KOPT-K1 (cell line): ENCODE measurements at regions not wholly inside any gene's neighbourhood (a gene's known extent, or its start where the extent isn't known, plus 50 kb on each side); places are given as distances from the start of the nearest gene placed in this dataset.

ENCODE experiments used
- H3K27ac ChIP-seq: fragments of 200-600 bp; sonication (generic); 2 replicates; pipeline ENCODE4 v1.5.1; 2016; ENCODE audit warnings: antibody characterized with exemption, mild to moderate bottlenecking, low read depth, low read length; ENCODE audit not compliant: poor library complexity, severe bottlenecking
- H3K36me3 ChIP-seq: fragments of 200-600 bp; sonication (generic); 2 replicates; pipeline ENCODE4 v1.5.1; 2017; ENCODE audit warnings: antibody characterized with exemption, mild to moderate bottlenecking, low read length, moderate library complexity; ENCODE audit not compliant: insufficient read depth
- H3K9me3 ChIP-seq: fragments of 200-600 bp; sonication (generic); 2 replicates; pipeline ENCODE4 v1.5.1; 2017; ENCODE audit warnings: antibody characterized with exemption, low read length, mild to moderate bottlenecking; ENCODE audit not compliant: insufficient read depth, poor library complexity, severe bottlenecking

DNA sequence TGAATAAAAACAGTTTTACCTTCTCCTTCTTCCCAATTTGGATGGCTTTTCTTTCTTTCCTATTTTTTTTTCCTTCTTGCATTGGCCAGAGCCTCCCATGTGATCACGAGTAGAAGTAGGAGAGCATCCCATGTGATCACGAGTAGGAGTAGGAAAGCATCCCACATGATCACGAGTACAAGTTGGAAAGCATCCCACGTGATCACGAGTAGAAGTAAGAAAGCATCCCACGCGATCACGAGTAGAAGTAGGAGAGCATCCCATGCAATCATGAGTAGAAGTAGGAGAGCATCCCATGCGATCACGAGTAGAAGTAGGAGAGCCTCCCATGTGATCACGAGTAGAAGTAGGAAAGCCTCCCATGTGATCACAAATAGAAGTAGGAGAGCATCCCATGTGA is 218.6 kb downstream of the DLL1 start:
- H3K27ac ChIP-seq: no peak overlapping the region
- no peaks in the 10 kb centered on the region for H3K36me3 ChIP-seq
- peaks cover 18% of the 10 kb centered on the region for H3K9me3 ChIP-seq

DNA sequence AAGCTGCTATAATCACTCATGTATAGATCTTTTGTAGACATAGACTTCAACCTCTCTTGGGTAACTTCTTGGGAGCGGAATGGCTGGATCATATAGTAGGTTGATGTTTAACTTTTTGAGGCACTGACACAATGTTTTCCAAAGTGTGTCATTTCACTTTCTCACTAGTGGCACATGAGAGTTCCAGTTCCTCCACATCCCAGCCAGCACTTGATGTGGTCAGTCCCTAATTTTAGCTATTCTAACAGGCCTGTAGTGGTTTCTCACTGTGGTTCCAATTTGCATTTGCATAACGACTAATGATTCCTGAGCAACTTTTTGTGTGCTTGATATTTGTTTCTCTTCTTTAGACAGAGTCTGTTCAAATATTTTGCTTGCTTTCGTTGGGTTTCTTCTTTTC is 221.3 kb downstream of the DLL1 start:
- Histone ChIP-seq H3K27ac (no peak overlapping the region), H3K36me3 (no peaks in the 10 kb centered on the region), H3K9me3 (peaks cover 18% of the 10 kb centered on the region)

DNA sequence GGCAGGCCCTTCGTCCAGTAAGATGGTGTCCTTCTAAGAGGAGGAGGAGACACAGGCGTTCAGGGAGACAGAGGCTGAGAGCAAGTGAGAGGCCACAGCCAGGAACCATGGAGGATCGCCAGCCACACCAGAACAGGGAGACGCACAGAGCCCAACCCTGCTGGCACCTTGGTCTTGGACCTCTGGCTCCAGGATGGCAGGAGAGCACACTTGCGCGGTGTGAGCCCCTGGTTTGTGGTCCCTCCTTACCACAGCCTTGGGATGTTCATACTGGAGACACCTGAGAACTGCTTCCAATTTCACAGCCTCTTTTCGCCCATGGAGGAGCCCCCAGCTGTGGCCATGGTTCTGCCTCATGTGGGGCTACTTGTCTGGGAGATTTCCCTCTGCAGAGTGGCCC is 222.4 kb downstream of the DLL1 start:
- H3K9me3 ChIP-seq: peaks cover 13% of the 10 kb centered on the region

DNA sequence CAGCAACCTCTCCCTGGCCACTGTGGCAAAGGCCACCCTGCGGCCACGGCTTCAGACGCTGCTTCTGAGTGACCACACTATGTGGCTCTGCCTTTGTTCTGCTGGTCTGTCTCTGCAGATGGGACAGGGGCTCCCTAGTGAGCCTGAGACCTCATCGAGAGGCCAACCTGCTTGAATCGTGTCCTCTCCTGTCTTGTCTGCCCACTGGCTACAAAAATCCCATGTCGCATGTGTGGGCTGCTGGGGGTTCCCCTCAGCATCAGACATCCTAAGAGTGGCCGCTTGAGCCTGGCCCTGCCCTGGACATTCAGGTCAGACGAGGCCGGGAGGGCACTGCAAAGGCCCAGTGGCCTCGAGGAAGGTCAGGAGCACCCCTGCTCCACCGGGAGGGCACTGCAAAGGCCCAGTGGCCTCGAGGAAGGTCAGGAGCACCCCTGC is 222.9 kb downstream of the DLL1 start:
- Histone ChIP-seq H3K27ac (no peak overlapping the region), H3K9me3 (peaks cover 13% of the 10 kb centered on the region), H3K36me3 (no peaks in the 10 kb centered on the region)

More for the DNA sequence above, 222.4 kb downstream of the DLL1 start:
- Histone ChIP-seq H3K36me3 (no peaks in the 10 kb centered on the region), H3K27ac (no peak overlapping the region)

DNA sequence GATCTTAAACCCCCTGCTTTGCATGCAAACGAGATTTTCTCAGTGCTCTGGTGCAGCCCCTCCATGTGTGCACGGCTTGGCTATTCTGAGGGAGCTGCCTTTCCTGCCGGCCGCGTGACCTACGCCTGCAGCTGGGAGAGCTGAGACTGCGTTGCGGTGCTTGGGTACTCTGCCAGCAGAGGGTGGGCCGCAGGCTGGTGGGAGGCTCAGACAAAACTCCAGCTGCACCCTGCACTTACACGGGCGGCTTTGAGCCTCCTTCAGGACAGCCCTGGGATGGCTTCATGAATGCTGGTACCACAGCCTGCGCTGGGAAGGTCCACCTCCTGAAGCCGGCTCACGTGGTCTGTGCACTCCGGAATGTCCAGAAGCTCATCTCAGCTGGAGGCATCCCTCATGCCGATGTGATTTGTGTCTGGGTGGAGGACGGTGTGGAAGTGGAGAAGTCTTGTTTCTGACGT is 223.7 kb downstream of the DLL1 start:
- H3K9me3 ChIP-seq: peaks cover 13% of the 10 kb centered on the region
- H3K27ac ChIP-seq: no peak overlapping the region
- H3K36me3 ChIP-seq: no peaks in the 10 kb centered on the region

DNA sequence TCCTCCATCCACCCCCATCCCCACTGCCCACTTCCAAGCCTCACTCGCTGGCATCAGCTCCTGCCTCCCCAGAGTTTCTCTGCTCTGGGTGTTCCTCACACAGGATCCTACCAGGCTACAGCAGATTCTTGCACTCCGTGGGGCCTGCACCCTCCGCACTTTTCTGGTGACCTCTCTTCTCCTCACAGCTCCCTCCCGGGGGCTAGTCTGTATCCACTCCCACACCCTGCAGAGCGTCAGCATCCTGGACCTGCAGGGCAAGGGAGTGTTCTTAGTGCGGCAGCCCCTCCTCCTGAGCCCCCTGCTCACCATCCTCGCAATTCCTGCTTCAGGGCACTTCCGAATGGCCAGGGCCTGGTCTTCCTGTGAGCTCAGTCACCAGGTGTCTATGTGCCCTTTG is 224.2 kb downstream of the DLL1 start:
- Histone ChIP-seq H3K9me3 (peaks cover 13% of the 10 kb centered on the region), H3K27ac (no peak overlapping the region), H3K36me3 (no peaks in the 10 kb centered on the region)

DNA sequence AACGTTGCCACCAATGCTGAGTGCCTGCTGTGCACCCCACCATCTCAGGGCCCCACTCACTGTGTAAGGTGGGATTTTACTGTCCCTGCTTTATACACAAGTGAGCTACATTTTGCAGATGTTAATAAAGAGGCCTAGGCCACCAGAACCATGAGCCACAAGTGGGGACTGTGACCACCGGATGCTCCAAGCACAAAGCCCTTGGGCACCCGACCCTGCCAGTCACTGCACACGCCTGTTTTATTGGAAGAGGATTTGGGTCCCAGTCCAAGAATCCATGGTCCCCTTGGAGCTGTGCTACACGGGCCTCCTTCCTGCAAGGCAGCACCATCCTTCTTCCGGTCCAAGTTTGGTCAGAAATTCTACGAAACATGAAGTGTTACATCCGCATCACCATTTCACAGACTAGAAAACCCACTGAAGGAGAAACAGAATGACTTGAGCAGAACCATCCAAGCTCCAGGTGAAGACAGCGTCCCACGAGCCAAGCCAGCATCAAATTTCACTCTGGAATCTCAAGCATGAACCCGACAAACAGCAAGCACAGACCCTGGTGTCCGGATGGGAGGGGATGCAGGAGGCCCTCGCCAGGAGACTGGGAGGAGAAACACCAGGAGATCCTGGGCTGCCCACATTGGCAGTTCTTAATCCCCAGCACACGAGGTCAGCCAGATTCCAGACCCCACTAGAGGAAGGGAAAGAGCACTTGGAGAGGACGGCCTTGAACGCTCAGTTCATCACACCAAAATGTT is 226.9 kb downstream of the DLL1 start:
- Histone ChIP-seq H3K9me3 (peaks cover 3% of the 10 kb centered on the region), H3K27ac (no peak overlapping the region), H3K36me3 (no peaks in the 10 kb centered on the region)

DNA sequence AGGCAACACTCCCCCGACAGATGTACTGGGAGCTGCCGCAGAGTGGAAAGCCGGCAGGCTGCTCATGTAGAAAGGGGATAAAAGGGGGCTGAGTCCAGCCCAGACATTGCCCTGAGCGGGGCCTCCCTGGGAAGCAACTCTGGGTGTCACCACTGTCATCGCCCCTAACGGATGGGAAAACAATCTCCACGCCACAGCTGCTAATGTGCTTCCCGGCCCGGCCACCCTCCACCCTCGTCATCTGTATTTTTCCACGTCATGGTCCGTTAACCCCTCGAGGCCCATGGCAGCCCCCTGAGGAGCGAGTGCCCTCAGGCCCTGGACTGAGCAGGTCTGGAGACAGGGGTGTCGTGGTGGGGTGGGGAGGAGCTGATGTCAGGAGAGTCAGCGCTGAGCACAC is 227.4 kb downstream of the DLL1 start:
- Histone ChIP-seq H3K27ac (no peak overlapping the region), H3K9me3 (peaks cover under 1% of the 10 kb centered on the region), H3K36me3 (no peaks in the 10 kb centered on the region)

DNA sequence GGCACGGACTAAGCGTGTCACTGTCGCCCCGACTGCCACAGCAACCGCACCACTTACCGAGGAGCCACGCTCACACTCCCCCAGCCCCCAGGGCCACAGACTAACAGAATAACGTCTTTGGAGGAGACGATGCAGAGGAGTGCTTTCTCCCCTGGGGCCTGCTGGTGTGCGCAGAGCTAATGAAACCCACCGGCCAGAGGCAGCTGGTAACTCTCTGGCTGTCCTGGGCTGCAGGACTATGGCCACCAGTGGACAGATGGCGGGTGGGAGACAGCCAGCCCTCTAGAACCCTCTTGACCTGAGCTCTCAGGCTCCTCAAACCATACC is 228.0 kb downstream of the DLL1 start:
- Histone ChIP-seq H3K27ac (no peak overlapping the region), H3K9me3 (no peaks in the 10 kb centered on the region), H3K36me3 (no peaks in the 10 kb centered on the region)

DNA sequence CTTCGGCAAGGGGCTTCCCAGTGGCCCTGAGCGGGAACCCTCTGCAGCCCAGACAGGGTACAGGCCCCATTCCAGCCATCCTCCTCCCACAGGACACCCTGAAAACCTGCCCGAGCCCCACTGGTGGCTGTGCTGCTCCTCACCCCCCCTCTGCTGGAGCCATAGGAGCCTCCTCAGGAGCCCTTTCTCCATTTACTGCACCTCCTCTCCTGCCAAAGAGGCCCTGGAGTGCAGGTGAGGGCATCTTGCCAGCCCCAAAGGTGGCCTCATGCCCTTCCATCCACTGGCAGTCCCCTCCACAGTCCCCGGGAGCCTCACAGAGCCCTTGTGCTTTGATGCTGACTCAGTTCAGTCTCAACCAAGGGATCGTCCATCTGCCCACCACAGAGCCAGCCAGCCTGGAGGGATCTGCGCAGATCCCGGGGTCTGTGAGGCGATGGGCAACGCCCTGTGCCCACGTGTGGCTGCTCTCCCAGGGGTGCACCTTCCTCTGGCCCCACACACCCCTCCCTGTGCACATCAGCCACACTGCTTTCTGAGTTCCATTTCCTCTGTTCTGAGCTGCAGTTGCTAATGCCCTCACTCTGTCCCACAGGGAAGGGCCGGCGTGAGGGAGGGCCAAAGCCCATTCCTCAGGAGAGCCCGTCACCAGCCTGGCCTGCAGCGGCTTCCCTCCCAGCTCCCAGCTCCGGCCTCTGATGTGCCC is 228.5 kb downstream of the DLL1 start:
- H3K27ac ChIP-seq: no peak overlapping the region
- H3K36me3 ChIP-seq: no peaks in the 10 kb centered on the region
- no peaks in the 10 kb centered on the region for H3K9me3 ChIP-seq

DNA sequence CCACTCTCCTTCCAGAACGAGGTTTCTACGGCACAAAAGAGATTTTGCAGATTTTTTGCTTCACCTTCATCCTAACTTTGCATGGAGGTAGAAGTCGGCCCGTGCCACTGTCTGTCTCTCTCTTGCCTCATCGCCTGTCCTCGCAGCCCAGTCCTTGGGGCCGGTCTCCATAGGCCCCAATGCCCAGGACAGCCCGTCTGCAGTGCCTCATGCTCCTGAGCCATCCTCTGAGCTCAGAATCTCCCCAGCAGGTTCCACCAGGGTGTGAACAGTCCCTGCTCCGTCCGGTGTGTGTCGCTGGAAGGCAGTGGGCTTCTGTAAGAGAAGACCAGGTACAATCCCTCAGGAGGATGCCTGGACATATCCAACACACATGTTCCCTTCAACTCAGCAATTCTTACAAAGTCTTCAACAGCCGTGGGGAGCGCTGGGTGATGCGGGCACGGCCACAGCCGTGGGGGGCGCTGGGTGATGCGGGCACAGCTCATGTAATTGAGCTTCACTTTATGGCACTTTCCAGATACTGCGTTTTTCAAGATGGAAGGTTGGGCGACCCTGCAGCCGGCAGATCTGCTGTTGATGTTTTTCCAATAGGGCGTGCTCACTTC is 231.9 kb downstream of the DLL1 start:
- H3K9me3 ChIP-seq: no peaks in the 10 kb centered on the region

DNA sequence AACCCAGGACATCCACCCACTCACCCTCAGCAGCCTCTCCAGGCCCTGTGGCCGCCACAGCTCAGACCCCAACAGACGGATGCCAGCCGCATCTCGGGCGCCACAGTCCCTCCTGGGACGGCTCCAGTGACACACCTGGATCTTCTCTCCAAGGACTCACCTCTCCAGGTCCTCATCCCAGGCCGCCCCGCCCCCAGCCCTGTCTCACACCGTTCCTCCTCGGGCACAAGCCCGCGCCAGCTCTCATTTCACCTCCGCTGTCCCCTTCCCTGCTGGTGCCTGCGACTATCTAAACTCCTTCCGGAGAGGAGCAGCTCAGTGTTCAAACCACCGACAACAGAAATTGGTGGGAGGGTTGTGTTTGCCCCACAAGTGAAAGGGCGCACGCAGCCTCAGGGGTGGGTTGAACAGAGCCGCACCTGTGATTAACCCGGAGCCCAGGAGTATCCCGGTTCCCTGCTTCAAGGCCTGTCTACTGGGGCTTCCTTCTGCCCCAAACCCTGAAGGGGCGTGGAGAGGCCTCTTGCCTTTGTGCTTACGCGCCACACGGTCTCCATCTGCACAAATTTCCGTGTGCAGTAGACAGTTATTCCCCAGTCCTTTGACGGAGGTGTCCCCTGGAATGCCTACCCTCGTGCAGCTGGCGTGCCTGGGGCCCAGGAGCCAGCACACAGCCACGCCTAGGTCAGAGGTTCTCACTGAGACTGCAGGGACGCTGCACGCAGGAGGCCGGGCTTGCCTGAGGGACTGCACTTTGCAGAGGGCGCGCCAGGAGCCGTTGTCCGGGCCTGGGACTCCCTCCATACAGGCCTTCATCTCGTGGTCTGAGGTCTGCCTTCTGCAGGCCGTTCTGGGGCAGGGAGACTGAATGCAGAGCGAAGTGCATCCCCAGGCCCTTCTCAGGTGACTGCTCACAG is 232.7 kb downstream of the DLL1 start:
- no peaks in the 10 kb centered on the region for H3K36me3 ChIP-seq
- no peaks in the 10 kb centered on the region for H3K9me3 ChIP-seq
- no peak overlapping the region for H3K27ac ChIP-seq

More for the DNA sequence above, 231.9 kb downstream of the DLL1 start:
- H3K27ac ChIP-seq: no peak overlapping the region
- no peaks in the 10 kb centered on the region for H3K36me3 ChIP-seq

DNA sequence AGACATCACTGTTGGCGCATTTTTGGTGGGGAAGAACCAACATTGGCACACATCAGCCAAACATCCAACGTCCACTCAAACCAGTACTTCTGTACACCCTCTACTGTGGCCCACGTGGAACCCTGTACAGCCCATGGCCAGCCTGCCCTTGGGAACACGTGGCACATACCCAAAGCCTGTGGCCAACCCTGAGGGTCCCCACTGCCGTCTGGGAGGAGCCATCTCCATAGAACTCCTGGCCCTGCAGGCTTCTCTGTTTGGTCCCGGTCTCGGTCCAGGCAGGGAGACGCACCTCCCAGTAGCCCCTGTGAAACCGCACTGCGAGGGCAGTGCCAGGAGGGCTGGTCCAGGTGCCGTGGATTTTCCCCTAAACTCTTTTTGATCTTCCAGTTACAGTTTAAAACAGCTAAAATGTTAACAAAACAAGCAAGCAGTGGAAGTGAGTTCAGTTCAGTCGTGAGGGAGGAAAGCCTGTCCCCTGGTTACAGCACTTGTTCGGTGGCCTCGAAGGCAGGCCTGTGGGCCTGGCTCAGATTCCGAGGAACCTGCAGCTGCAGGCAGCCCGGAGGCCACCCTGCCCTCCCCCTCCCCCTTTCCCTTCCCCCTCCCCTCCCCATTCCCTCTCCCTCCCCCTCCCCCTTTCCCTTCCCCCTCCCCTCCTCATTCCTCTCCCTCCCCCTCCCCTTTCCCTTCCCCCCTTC is 233.7 kb downstream of the DLL1 start:
- no peaks in the 10 kb centered on the region for H3K9me3 ChIP-seq
- no peaks in the 10 kb centered on the region for H3K36me3 ChIP-seq
- H3K27ac ChIP-seq: no peak overlapping the region

DNA sequence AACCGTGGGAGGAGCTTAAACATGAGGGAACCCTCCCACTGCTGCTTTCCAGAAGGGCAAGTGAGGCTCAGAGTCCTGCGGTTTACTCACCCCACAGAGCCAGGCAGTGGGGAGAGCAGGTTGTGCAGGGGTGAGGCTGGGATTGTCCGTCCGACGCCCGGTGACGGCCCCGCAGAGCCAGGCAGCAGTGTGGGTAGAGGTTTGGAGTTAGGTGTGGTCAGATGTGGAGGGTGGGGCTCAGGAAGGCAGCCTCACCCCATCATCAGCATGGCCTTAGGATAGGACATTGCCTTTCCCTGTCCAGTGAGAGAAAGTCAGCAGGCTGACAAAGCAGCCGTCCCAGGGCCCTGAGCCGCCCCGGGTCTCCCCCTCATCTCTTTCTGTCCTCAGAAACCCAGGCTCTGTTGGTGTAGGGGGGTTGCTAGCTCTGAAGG is 234.6 kb downstream of the DLL1 start:
- no peaks in the 10 kb centered on the region for H3K36me3 ChIP-seq
- no peaks in the 10 kb centered on the region for H3K9me3 ChIP-seq
- H3K27ac ChIP-seq: no peak overlapping the region
